IMR-90 (cell line): ENCODE measurements at regions not wholly inside any gene's neighbourhood (a gene's known extent, or its start where the extent isn't known, plus 50 kb on each side); places are given as distances from the start of the nearest gene placed in this dataset.

Source experiments
- BHLHE40 ChIP-seq: fragments of 150-350 bp; IDR thresholded peaks from 2 replicates; pipeline ENCODE4 v1.6.1; 2016; ENCODE audit warnings: mild to moderate bottlenecking, low read depth, low read length
- CEBPB ChIP-seq: IDR thresholded peaks from 2 replicates; pipeline ENCODE4 v1.6.1; 2012; ENCODE audit warnings: low read depth, low read length, improper control_type of control experiment
- CTCF ChIP-seq: conservative IDR thresholded peaks from 2 replicates; pipeline ENCODE4 v1.5.1; 2012; ENCODE audit warnings: mild to moderate bottlenecking, low read depth, low read length, improper control_type of control experiment
- FOS ChIP-seq: fragments of 150-350 bp; IDR thresholded peaks from 2 replicates; pipeline ENCODE4 v1.6.1; 2016; ENCODE audit warnings: low read depth, low read length
- MAFK ChIP-seq: IDR thresholded peaks from 2 replicates; pipeline ENCODE4 v1.6.1; 2012; ENCODE audit warnings: low read depth, low read length, improper control_type of control experiment
- POLR2A ChIP-seq: IDR thresholded peaks from 2 replicates; pipeline ENCODE4 v1.6.1; 2012; ENCODE audit warnings: mild to moderate bottlenecking, low read depth, low read length
- RCOR1 ChIP-seq: IDR thresholded peaks from 2 replicates; pipeline ENCODE4 v1.6.1; 2012; ENCODE audit warnings: mild to moderate bottlenecking, low read length, improper control_type of control experiment; ENCODE audit not compliant: insufficient replicate concordance
- RFX5 ChIP-seq: IDR thresholded peaks from 2 replicates; pipeline ENCODE4 v1.8.0; 2012; ENCODE audit warnings: low read depth, mild to moderate bottlenecking, low read length, moderate library complexity
- SMC3 ChIP-seq: fragments of 150-350 bp; IDR thresholded peaks from 2 replicates; pipeline ENCODE4 v1.6.1; 2016; ENCODE audit warnings: low read depth, mild to moderate bottlenecking, antibody characterized with exemption, low read length, moderate library complexity

DNA sequence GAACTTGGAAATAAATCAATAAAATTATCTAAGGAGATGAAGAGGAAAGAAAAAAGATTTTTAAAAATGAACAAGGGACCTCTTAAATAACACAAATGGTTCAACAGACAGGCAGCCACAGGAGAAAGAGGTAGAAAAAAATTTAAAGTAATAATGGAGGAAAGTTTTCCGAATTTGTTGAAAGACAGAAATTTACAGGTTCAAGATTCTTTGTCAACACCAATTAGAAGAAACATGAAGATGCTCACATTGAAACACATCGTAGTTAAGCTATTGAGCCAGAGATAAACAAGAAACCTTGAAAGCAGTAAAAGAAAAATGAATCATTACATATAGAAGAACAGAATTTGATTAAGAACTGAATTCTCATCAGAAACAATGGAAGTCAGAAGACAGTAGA lies 68.7 kb upstream of the OSMR start:
- TF ChIP-seq CTCF (no peak), BHLHE40 (no peak), MAFK (no peak), POLR2A (no peak), SMC3 (no peak), RCOR1 (no peak), FOS (no peak), RFX5 (no peak), CEBPB (no peak)
